ENCODE measurements at regions not wholly inside any gene's neighbourhood (a gene's known extent, or its start where the extent isn't known, plus 50 kb on each side); places are given as distances from the start of the nearest gene placed in this dataset.
A peak's percentile ranks its signal among the peaks of the same experiment; 100 is the strongest.

DNA sequence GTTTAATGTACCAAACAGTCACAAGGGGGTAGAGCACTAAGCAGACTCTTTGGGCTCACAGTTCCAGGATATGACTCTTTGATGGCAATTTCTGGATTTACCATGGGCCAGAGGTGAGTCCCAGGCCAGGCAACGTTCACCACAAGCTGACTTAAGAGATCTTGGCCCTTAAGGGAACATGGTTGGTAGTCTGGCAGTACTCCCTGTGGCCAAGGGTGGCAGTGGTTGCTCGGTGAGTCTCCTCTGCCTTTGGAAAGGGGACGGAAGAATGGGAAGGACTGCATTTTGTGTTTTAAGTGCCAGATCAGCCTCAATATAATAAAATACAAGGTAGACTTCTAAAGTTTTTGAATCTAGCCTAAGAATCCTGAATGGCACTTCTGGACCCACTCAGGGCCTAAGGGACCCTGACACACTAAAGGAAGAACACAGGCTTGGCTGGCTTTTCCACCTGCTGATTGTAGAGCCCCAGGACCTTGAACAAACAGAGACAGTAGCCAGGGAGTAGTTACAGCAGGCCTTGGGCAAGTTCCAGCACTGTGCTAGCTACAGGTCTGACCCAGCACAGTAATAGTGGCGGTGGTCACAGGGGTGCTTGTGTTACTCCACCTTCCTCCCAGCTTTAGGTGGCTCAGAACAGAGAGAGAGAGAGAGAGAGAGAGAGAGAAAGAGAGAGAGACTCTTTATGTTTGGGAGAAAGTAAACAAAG is 730.7 kb upstream of the ALCAM start:
- no peaks in the 10 kb centered on the region for H3K4me1 Mint-ChIP-seq
- ATAC-seq, result no peak
- H3K27ac Mint-ChIP-seq, result no peak overlapping the region
- H3K27me3 Mint-ChIP-seq, result no peaks in the 10 kb centered on the region
- H3K36me3 Mint-ChIP-seq, result peaks cover 6% of the 10 kb centered on the region
- no peak overlapping the region for H3K4me3 Mint-ChIP-seq
- H3K9me3 Mint-ChIP-seq, result peaks cover 17% of the 10 kb centered on the region

DNA sequence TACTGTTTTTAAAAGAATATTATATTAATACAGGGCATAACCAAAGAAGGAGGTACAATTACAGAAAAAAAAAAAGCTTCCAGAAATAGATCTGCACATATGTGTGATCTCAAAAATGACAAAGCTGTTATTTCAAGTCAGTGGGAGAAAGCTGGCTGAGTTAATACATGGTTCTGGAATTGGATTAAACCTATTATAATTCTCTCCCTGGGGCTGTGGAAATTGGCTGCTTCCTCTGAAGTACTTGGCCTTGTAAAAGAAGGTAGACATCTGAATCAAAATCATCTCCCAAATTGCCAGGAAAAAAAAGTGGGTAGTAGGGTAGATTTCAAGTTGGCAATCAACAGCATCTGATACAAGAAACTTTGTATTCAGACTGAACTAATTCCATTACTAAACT is 723.9 kb upstream of the ALCAM start:
- Mint-ChIP-seq H3K4me3 (no peak overlapping the region), H3K27me3 (no peaks in the 10 kb centered on the region), H3K4me1 (no peaks in the 10 kb centered on the region), H3K36me3 (peaks cover 6% of the 10 kb centered on the region), H3K27ac (no peak overlapping the region), H3K9me3 (peaks cover 5% of the 10 kb centered on the region)
- ATAC-seq, result no peak

DNA sequence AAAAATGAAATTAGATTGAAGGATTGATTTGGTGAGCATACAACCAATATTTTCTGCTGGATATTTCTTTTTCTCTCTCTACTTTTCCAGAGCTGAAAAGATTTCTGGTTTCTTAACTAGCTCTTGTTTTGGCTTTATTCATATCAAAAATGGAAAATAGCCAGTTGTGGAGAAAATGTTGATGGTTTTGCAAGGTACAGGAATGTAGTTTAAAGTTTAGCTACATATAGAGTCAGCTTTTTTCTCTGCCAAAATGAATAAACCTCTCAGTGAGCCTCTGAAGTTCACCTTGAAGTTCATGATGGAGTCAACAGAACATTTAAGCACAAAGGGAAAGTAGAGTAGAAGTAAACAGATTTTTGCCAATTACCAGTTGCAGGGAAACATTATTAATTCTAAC is 720.5 kb upstream of the ALCAM start:
- Mint-ChIP-seq H3K27me3 (no peaks in the 10 kb centered on the region), H3K27ac (no peak overlapping the region), H3K9me3 (no peaks in the 10 kb centered on the region), H3K4me3 (no peak overlapping the region), H3K36me3 (no peaks in the 10 kb centered on the region), H3K4me1 (peaks cover 13% of the 10 kb centered on the region)
- no peak for ATAC-seq

DNA sequence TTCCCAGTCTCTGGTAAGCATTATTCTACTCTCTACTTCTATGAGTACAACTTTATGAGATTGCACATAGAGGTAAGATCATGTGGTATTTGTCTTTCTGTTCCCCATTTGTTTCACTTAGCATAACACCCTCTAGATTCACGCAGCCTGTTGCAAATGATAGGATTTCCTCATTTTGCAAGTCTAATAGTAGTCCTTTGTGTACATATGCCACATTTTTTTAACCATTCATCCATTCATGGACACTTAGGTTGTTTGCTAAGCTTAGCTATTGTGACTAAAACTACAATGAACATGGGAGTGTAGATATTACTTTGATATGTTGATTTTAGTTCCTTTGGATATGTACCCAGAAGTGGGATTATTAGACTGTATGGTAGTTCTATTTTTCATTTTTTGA is 717.9 kb upstream of the ALCAM start:
- Mint-ChIP-seq H3K4me1 (peaks cover 13% of the 10 kb centered on the region), H3K9me3 (peaks cover 7% of the 10 kb centered on the region), H3K27me3 (no peaks in the 10 kb centered on the region), H3K27ac (no peak overlapping the region), H3K4me3 (no peak overlapping the region), H3K36me3 (peaks cover 6% of the 10 kb centered on the region)
- ATAC-seq, result no peak

DNA sequence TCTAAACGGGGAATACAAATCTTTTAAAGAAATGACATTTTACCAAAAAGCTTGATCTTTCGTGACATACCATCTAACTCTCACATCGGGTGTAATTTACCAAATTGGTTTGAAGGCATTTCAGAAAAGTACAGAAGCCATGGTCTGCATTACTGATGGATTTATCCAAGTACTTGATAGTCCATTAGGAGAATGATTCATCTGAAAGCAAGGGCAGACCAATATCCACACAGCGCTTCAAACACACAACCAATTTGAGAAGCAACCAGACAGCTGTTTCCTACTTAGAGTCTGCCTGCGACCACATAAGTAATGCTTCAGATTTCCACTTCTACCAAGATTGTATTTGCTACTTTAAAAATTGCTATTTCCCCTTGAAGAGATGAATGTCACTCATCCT is 697.6 kb upstream of the ALCAM start:
- Mint-ChIP-seq H3K4me1 (no peaks in the 10 kb centered on the region), H3K27ac (no peak overlapping the region), H3K36me3 (peaks cover 7% of the 10 kb centered on the region), H3K27me3 (no peaks in the 10 kb centered on the region), H3K9me3 (peaks cover 4% of the 10 kb centered on the region), H3K4me3 (no peak overlapping the region)
- ATAC-seq, result no peak

DNA sequence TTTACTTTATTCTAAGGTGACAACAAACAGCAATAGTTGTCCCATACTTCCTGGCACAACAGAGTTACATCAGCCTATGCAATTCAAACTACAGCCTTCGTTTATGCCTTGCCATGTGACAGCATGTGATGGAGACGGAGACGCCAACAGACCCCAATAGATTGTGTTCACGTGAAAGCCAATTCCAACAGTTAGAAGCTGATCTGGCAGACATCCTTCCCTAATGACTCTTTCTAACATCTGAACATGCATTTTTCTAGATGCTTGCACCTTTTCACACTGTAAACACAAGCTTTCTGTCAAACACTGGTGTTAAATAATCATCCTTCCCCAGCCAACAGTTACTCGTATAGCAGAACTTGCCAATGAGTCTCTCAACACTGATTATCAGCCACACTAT is 694.4 kb upstream of the ALCAM start:
- H3K4me1 Mint-ChIP-seq, result no peaks in the 10 kb centered on the region
- no peak overlapping the region for H3K27ac Mint-ChIP-seq
- no peaks in the 10 kb centered on the region for H3K27me3 Mint-ChIP-seq
- H3K9me3 Mint-ChIP-seq, result peaks cover 2% of the 10 kb centered on the region
- ATAC-seq, result no peak
- no peaks in the 10 kb centered on the region for H3K36me3 Mint-ChIP-seq
- H3K4me3 Mint-ChIP-seq, result no peak overlapping the region

DNA sequence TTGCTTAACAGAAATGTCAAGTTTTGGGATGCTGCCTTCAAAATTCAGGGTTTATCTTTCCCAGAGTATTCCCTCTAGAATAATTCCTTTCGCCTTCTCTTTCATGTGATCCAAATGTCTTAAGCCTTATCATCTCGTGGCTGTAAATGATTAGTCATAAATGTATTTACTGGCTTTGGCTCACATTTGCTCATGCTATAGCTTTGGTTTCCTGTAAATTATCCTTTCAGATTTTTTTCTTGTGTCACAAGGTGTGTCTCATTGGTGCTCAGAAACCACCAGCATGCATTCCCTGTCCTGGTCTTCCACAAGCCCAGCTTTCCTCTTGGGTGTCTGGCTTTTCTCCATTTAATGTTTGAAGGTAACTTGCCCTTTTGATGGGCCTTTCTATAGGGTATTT is 692.7 kb upstream of the ALCAM start:
- no peaks in the 10 kb centered on the region for H3K27me3 Mint-ChIP-seq
- H3K4me3 Mint-ChIP-seq, result no peak overlapping the region
- ATAC-seq, result no peak
- no peaks in the 10 kb centered on the region for H3K4me1 Mint-ChIP-seq
- no peak overlapping the region for H3K27ac Mint-ChIP-seq
- no peaks in the 10 kb centered on the region for H3K36me3 Mint-ChIP-seq
- peaks cover 4% of the 10 kb centered on the region for H3K9me3 Mint-ChIP-seq

DNA sequence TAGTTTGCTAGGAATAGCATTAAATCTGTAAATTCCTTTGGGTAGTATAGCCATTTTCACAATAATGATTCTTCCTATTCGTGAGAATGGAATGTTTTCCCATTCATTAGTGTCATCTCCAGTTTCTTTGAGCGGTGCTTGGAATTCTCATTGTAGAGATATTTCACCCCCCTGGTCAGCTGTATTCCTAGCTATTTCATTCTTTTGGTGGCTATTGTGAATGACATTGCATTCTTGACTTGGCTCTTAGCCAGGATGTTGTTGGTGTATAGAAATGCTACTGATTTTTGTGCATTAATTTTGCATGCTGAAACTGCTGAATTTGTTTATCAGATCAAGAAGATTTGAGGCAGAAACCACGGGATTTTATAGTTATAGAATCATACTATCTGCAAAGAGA is 690.5 kb upstream of the ALCAM start:
- Mint-ChIP-seq H3K27ac (no peak overlapping the region), H3K36me3 (peaks cover 5% of the 10 kb centered on the region), H3K27me3 (no peaks in the 10 kb centered on the region), H3K4me1 (no peaks in the 10 kb centered on the region), H3K9me3 (peaks cover 11% of the 10 kb centered on the region), H3K4me3 (no peak overlapping the region)
- ATAC-seq, result no peak

DNA sequence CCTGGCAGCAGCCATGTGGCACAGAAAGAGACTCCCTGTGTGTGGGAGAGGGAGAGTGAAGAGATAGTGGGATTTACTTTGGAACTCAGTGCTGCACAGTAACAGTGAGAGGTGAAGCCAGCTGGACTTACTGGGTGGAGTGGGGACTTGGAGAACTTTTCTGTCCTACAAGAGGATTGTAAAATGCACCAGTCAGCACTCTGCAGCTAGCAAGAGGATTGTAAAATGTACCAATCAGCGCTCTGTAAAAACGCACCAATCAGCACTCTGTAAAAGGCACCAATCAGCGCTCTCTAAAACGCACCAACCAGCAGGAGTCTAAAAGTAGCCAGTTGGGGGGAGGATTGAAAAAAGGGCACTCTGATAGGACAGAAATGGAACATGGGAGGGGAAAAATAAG is 688.8 kb upstream of the ALCAM start:
- no peaks in the 10 kb centered on the region for H3K27me3 Mint-ChIP-seq
- no peak overlapping the region for H3K4me3 Mint-ChIP-seq
- no peaks in the 10 kb centered on the region for H3K4me1 Mint-ChIP-seq
- no peak overlapping the region for H3K27ac Mint-ChIP-seq
- ATAC-seq, result no peak
- peaks cover 5% of the 10 kb centered on the region for H3K36me3 Mint-ChIP-seq
- peaks cover 11% of the 10 kb centered on the region for H3K9me3 Mint-ChIP-seq

DNA sequence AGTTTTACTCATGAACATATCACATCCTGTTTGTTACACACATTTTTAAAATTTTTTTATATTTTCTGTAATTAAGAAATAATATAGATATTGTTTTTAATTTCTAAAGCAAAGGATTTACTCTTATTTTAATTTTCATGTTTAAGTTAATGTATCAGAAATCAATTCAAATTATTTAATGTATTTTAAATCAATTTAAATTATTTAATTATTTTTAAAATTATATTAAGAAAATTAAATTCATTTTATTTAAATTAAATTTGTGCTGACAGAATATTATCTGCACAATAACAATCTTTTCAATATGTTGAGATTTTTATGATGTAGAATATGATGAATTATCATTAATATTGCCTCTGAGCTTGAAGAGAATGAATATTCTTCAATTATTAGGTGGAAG is 681.2 kb upstream of the ALCAM start:
- H3K36me3 Mint-ChIP-seq, result peaks cover 12% of the 10 kb centered on the region
- H3K9me3 Mint-ChIP-seq, result peaks cover 10% of the 10 kb centered on the region
- no peaks in the 10 kb centered on the region for H3K4me1 Mint-ChIP-seq
- no peak overlapping the region for H3K27ac Mint-ChIP-seq
- H3K4me3 Mint-ChIP-seq, result no peak overlapping the region
- H3K27me3 Mint-ChIP-seq, result no peaks in the 10 kb centered on the region
- ATAC-seq, result no peak

DNA sequence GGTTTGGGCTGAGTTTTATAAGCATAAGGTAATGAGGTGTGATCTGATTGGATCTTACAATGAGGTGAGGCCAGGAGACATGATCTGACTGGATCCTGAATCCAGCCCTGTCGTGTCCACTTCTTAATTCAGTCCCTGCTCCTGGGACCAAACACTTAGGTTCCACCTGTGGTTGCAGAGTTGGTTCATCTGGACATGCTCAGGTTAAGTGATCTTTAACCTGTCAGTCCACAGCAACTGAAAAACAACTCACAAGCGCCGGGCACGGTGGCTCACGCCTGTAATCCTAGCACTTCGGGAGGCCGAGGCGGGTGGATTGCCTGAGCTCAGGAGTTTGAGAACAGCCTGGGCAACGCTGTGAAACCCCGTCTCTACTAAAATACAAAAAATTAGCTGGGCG is 679.3 kb upstream of the ALCAM start:
- Mint-ChIP-seq H3K27ac (no peak overlapping the region), H3K27me3 (no peaks in the 10 kb centered on the region), H3K4me1 (no peaks in the 10 kb centered on the region), H3K36me3 (peaks cover 7% of the 10 kb centered on the region), H3K4me3 (no peak overlapping the region), H3K9me3 (peaks cover 8% of the 10 kb centered on the region)
- ATAC-seq, result no peak

DNA sequence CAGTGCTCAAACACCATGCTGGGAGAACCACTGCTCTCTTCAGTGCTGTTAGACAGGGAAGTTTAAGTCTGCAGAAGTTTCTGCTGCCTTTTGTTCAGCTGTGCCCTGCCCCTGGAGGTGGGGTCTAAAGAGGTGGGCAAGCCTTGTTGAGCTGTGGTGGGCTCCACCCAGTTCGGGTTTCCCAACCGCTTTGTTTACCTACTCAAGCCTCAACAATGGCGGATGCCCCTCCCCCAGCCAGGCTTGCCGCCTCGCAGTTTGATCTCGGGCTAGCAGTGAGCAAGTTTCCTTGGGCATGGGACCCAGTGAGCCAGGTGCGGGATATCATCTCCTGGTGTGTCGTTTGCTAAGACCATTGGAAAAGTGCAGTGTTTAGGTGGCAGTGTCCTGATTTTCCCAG is 670.2 kb upstream of the ALCAM start:
- no peaks in the 10 kb centered on the region for H3K4me1 Mint-ChIP-seq
- H3K9me3 Mint-ChIP-seq, result peaks cover 14% of the 10 kb centered on the region
- H3K4me3 Mint-ChIP-seq, result no peak overlapping the region
- no peak overlapping the region for H3K27ac Mint-ChIP-seq
- H3K36me3 Mint-ChIP-seq, result peaks cover 13% of the 10 kb centered on the region
- ATAC-seq, result no peak
- H3K27me3 Mint-ChIP-seq, result no peaks in the 10 kb centered on the region

DNA sequence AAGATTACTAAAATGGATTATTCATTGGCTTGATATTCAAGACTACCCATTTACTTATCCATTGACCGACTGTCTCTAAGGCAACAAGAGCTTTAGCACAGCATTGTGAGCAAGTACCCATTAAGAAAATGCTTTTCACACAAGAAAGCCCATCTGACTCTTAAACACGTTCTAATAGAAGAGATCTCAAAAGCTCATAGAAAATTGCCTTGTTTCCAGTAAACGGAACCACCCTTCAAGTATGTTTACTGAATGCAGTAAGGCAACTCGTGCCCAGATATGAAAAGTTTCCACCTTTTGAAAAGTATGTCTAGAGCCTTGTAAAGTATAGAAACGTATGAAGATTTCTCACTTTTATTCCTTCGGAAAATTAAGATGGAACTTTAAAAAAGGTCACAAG is 655.3 kb upstream of the ALCAM start:
- Mint-ChIP-seq H3K9me3 (no peaks in the 10 kb centered on the region), H3K36me3 (no peaks in the 10 kb centered on the region), H3K4me3 (no peak overlapping the region), H3K27me3 (no peaks in the 10 kb centered on the region), H3K4me1 (no peaks in the 10 kb centered on the region), H3K27ac (no peak overlapping the region)
- ATAC-seq, result no peak

DNA sequence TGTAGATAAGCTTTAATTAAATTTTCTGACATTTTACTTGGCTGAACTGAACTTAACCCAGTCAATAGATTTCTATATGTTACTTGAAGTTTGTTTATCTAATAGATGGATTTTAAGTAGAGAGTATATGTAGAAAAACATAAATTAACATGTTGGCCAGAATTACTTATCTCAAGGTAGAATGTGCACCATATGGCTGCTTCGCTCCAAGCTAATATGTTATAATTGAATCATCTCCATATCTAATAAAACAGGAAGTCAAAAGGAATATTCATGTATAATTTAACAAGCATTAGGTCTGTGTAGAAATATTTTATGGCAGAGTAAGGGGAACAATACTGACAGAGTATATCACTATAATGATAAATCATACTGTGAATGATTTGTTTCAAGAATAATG is 650.7 kb upstream of the ALCAM start:
- Mint-ChIP-seq H3K9me3 (no peaks in the 10 kb centered on the region), H3K27me3 (no peaks in the 10 kb centered on the region), H3K36me3 (no peaks in the 10 kb centered on the region), H3K4me1 (peaks cover 16% of the 10 kb centered on the region), H3K4me3 (no peak overlapping the region), H3K27ac (no peak overlapping the region)
- ATAC-seq, result no peak

DNA sequence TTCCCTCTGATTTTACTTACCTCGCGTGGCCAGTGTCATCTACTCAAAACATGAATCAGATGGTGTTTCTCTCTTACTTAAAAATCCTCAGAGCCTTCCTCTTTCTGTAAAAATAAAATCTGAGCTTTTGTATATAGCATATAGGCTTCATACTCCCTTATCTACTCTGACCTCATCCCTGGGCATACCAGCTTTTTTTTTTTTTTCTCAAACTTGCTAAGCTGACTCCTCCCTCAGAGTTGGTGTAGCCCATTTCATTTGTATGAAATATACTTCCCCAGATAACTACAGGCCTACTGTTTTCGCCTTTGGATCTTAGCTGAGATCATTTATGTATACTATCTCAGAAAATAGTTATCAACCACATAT is 648.9 kb upstream of the ALCAM start:
- Mint-ChIP-seq H3K27me3 (no peaks in the 10 kb centered on the region), H3K36me3 (no peaks in the 10 kb centered on the region), H3K9me3 (no peaks in the 10 kb centered on the region), H3K4me1 (peaks cover 17% of the 10 kb centered on the region), H3K4me3 (peak overlapping the region; percentile 75), H3K27ac (peak overlapping the region; percentile 96)
- peak; percentile 83 for ATAC-seq

DNA sequence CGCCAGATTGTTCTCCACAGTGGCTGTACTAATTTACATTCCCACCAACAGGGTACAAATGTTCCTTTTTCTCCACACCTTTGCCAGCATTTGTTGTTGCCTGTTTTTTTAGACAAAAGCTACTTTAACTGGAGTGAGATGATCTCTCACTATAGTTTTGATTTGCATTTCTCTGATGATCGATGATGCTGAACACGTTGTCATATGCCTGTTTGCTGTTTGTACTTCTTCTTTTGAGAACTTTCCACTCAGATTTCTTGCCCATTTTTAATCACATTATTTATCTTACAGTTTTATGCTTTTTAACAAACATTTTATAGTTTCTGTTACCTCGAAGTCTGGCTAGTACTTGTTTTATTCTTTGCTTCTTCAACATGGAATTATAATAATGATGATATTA is 643.7 kb upstream of the ALCAM start:
- no peak overlapping the region for H3K4me3 Mint-ChIP-seq
- peaks cover 8% of the 10 kb centered on the region for H3K4me1 Mint-ChIP-seq
- H3K36me3 Mint-ChIP-seq, result no peaks in the 10 kb centered on the region
- no peak for ATAC-seq
- no peaks in the 10 kb centered on the region for H3K9me3 Mint-ChIP-seq
- no peak overlapping the region for H3K27ac Mint-ChIP-seq
- no peaks in the 10 kb centered on the region for H3K27me3 Mint-ChIP-seq

DNA sequence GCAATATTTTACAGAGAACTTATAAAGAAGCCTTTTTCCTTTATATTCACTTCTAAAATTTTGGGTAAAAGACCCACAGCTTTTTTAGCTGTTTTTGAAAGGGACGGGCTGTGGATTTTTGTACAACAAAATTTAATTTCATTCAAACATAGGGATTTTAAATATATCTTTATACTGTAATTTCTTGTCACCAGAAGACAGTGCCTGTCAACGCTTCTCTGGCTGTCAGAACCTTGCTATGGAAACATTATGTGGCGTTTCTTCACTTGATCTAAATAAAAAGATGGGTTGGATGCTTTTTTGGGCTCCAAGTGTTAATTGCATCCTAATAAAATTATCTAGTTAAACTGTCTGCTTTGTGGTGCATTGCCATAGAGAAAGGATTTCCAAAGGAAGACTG is 635.6 kb upstream of the ALCAM start:
- H3K36me3 Mint-ChIP-seq, result no peaks in the 10 kb centered on the region
- ATAC-seq, result no peak
- no peaks in the 10 kb centered on the region for H3K27me3 Mint-ChIP-seq
- no peaks in the 10 kb centered on the region for H3K4me1 Mint-ChIP-seq
- no peak overlapping the region for H3K4me3 Mint-ChIP-seq
- no peak overlapping the region for H3K27ac Mint-ChIP-seq
- no peaks in the 10 kb centered on the region for H3K9me3 Mint-ChIP-seq
